ENCODE measurements at regions not wholly inside any gene's neighbourhood (a gene's known extent, or its start where the extent isn't known, plus 50 kb on each side); places are given as distances from the start of the nearest gene placed in this dataset.

GRCh38 chr1:214837376-214837775, 234.4 kb downstream of the CENPF start:
- no peak overlapping the region for H2AFZ ChIP-seq (replicated peaks)
- Mint-ChIP-seq H3K27ac (no peak overlapping the region), H3K4me1 (peaks cover 2% of the 10 kb centered on the region), H3K36me3 (no peaks in the 10 kb centered on the region), H3K27me3 (ENCODE audit: insufficient read depth, low read depth) (peaks cover 2% of the 10 kb centered on the region), H3K4me3 (no peak overlapping the region), H3K9me3 (no peaks in the 10 kb centered on the region)
- no peaks in the 10 kb centered on the region for H3F3A ChIP-seq (ENCODE audit: low read depth)
- H3K36me3 ChIP-seq: no peaks in the 10 kb centered on the region
- no peak overlapping the region for H3K9ac ChIP-seq
- H3K4me1 ChIP-seq: no peaks in the 10 kb centered on the region
- H4K20me1 ChIP-seq (ENCODE audit: low read depth): no peaks in the 10 kb centered on the region
- H3K4me3 ChIP-seq: no peak overlapping the region
- TF ChIP-seq CTCF (IDR thresholded peaks at IDR 0.05): no peak
- no peak for TF ChIP-seq EZH2phosphoT487 (IDR thresholded peaks at IDR 0.05)
- TF ChIP-seq EZH2 (IDR thresholded peaks at IDR 0.05): no peak
- no peaks in the 10 kb centered on the region for H3K79me2 ChIP-seq (ENCODE audit: low read depth)
- no peaks in the 10 kb centered on the region for H3K27me3 ChIP-seq
- H3K9me3 ChIP-seq (ENCODE audit: low read depth): no peaks in the 10 kb centered on the region
- no peak overlapping the region for H3K27ac ChIP-seq
- no peak overlapping the region for H3K4me2 ChIP-seq
- no peak for DNase-seq (ENCODE audit: low spot score)

GRCh38 chr1:214838351-214838750, 235.4 kb downstream of the CENPF start:
- Mint-ChIP-seq H3K9me3 (no peaks in the 10 kb centered on the region), H3K36me3 (no peaks in the 10 kb centered on the region), H3K4me1 (peaks cover 2% of the 10 kb centered on the region), H3K27ac (no peak overlapping the region), H3K27me3 (ENCODE audit: insufficient read depth, low read depth) (peaks cover 2% of the 10 kb centered on the region), H3K4me3 (no peak overlapping the region)
- DNase-seq (ENCODE audit: low spot score): no peak
- H3K27ac ChIP-seq: no peak overlapping the region
- no peaks in the 10 kb centered on the region for H4K20me1 ChIP-seq (ENCODE audit: low read depth)
- H3K9me3 ChIP-seq (ENCODE audit: low read depth): no peaks in the 10 kb centered on the region
- H3K36me3 ChIP-seq: no peaks in the 10 kb centered on the region
- no peaks in the 10 kb centered on the region for H3K27me3 ChIP-seq
- no peaks in the 10 kb centered on the region for H3F3A ChIP-seq (ENCODE audit: low read depth)
- no peak overlapping the region for H3K9ac ChIP-seq
- H3K4me1 ChIP-seq: no peaks in the 10 kb centered on the region
- no peak overlapping the region for H3K4me3 ChIP-seq
- no peak overlapping the region for H2AFZ ChIP-seq (replicated peaks)
- H3K79me2 ChIP-seq (ENCODE audit: low read depth): no peaks in the 10 kb centered on the region
- H3K4me2 ChIP-seq: no peak overlapping the region
- TF ChIP-seq CTCF (IDR thresholded peaks at IDR 0.05) (no peak), EZH2phosphoT487 (IDR thresholded peaks at IDR 0.05) (no peak), EZH2 (IDR thresholded peaks at IDR 0.05) (no peak)

GRCh38 chr1:214840356-214840755, 237.4 kb downstream of the CENPF start:
- Histone ChIP-seq H3K4me3 (no peak overlapping the region), H3K36me3 (no peaks in the 10 kb centered on the region), H2AFZ (replicated peaks) (no peak overlapping the region), H3K27ac (no peak overlapping the region), H4K20me1 (ENCODE audit: low read depth) (no peaks in the 10 kb centered on the region), H3F3A (ENCODE audit: low read depth) (no peaks in the 10 kb centered on the region), H3K27me3 (no peaks in the 10 kb centered on the region), H3K4me2 (no peak overlapping the region), H3K4me1 (no peaks in the 10 kb centered on the region), H3K9me3 (ENCODE audit: low read depth) (no peaks in the 10 kb centered on the region), H3K9ac (no peak overlapping the region), H3K79me2 (ENCODE audit: low read depth) (no peaks in the 10 kb centered on the region)
- no peak for TF ChIP-seq EZH2phosphoT487 (IDR thresholded peaks at IDR 0.05)
- TF ChIP-seq EZH2 (IDR thresholded peaks at IDR 0.05): no peak
- no peak for TF ChIP-seq CTCF (IDR thresholded peaks at IDR 0.05)
- no peak for DNase-seq (ENCODE audit: low spot score)
- Mint-ChIP-seq H3K4me3 (no peak overlapping the region), H3K4me1 (no peaks in the 10 kb centered on the region), H3K27me3 (ENCODE audit: insufficient read depth, low read depth) (no peaks in the 10 kb centered on the region), H3K36me3 (no peaks in the 10 kb centered on the region), H3K9me3 (no peaks in the 10 kb centered on the region), H3K27ac (no peak overlapping the region)

GRCh38 chr1:214842856-214843255, 239.7 kb upstream of the KCNK2 start:
- Histone ChIP-seq H3K27ac (no peak overlapping the region), H3K36me3 (no peaks in the 10 kb centered on the region)

More at GRCh38 chr1:214842856-214843255, 239.7 kb upstream of the KCNK2 start:
- H3F3A ChIP-seq (ENCODE audit: low read depth): no peaks in the 10 kb centered on the region
- H3K79me2 ChIP-seq (ENCODE audit: low read depth): no peaks in the 10 kb centered on the region
- H3K4me3 Mint-ChIP-seq: no peak overlapping the region
- no peak for TF ChIP-seq EZH2phosphoT487 (IDR thresholded peaks at IDR 0.05)
- no peak for TF ChIP-seq EZH2 (IDR thresholded peaks at IDR 0.05)
- TF ChIP-seq CTCF (IDR thresholded peaks at IDR 0.05): no peak
- H3K9me3 Mint-ChIP-seq: no peaks in the 10 kb centered on the region
- H3K4me3 ChIP-seq: no peak overlapping the region
- no peak overlapping the region for H2AFZ ChIP-seq (replicated peaks)
- H4K20me1 ChIP-seq (ENCODE audit: low read depth): no peaks in the 10 kb centered on the region
- no peak for DNase-seq (ENCODE audit: low spot score)
- H3K4me1 Mint-ChIP-seq: no peaks in the 10 kb centered on the region
- no peak overlapping the region for H3K4me2 ChIP-seq
- no peak overlapping the region for H3K9ac ChIP-seq
- no peaks in the 10 kb centered on the region for H3K9me3 ChIP-seq (ENCODE audit: low read depth)
- H3K4me1 ChIP-seq: no peaks in the 10 kb centered on the region
- no peak overlapping the region for H3K27ac Mint-ChIP-seq
- H3K36me3 Mint-ChIP-seq: no peaks in the 10 kb centered on the region
- no peaks in the 10 kb centered on the region for H3K27me3 Mint-ChIP-seq (ENCODE audit: insufficient read depth, low read depth)
- H3K27me3 ChIP-seq: no peaks in the 10 kb centered on the region
